ENCODE measurements at regions not wholly inside any gene's neighbourhood (a gene's known extent, or its start where the extent isn't known, plus 50 kb on each side); places are given as distances from the start of the nearest gene placed in this dataset.

DNA sequence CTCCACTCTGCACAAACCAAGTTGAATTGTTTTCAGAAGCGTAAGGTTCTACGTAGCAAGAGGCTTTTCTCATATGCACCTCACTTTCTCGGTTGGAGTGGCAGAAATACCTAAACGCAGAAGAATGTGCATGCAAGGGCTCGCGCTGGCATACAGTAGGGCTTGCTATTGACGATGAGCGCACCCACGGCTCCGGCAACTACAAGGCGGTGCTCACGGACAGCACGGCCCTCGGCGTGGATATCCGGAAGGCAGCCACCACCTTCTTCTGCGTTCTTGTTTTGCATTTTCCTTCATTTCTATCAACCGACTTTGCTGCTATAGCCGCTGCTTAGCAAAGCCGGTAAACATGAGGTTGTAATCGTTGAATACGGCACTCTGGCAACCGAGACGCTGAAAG is 51.1 kb upstream of the UBE3C start:
- H3K4me3 ChIP-seq (ENCODE audit: insufficient read depth, low read depth, low read length) = no peak overlapping the region

More for the DNA sequence above, 51.1 kb upstream of the UBE3C start:
- no peak overlapping the region for H3K27ac ChIP-seq (ENCODE audit: insufficient read depth, low read length)
- no peak overlapping the region for H3K14ac ChIP-seq (replicated peaks; ENCODE audit: low read depth, low read length)
- no peak overlapping the region for H4K5ac ChIP-seq (ENCODE audit: low read depth, low read length)
- POLR2A ChIA-PET (ENCODE audit: unreplicated experiment) = no interaction called here
- no peaks in the 10 kb centered on the region for H3K36me3 ChIP-seq (ENCODE audit: control insufficient read depth, insufficient read depth, low read length)
- peaks cover 2% of the 10 kb centered on the region; the same call in 1 of the 2 replicates for H3K27me3 ChIP-seq (ENCODE audit: control insufficient read depth, insufficient read depth, low read length)
- H3K9ac ChIP-seq (ENCODE audit: low read depth, low read length) = no peak overlapping the region
- CTCF ChIA-PET = no interaction called here
- no peak for ATAC-seq (ENCODE audit: low read depth)
- no TSS peak for BruUV-seq (replicated peaks)
- H4K91ac ChIP-seq (ENCODE audit: insufficient read depth, low read depth, low read length) = no peak overlapping the region
- no peak overlapping the region for H3K4ac ChIP-seq (ENCODE audit: low read depth, low read length)
- no peak overlapping the region for H2AK5ac ChIP-seq (ENCODE audit: low read depth, low read length)
- H3K4me1 ChIP-seq (ENCODE audit: control insufficient read depth, insufficient read depth, low read length) = no peaks in the 10 kb centered on the region
- peaks cover 3% of the 10 kb centered on the region; the same call in 1 of the 2 replicates for H3K9me3 ChIP-seq (ENCODE audit: control insufficient read depth, insufficient read depth, low read length)
- no peaks in the 10 kb centered on the region for H3K9me1 ChIP-seq (ENCODE audit: insufficient read depth, low read length)
- H2BK5ac ChIP-seq (ENCODE audit: low read depth, low read length, poor library complexity, severe bottlenecking) = no peak overlapping the region
- H2BK15ac ChIP-seq (ENCODE audit: low read depth, low read length) = no peak overlapping the region
- no peak overlapping the region for H3K18ac ChIP-seq (ENCODE audit: low read depth, low read length)
- no peak overlapping the region for H2BK120ac ChIP-seq (ENCODE audit: low read depth, low read length)
- H2AK9ac ChIP-seq (replicated peaks; ENCODE audit: low read depth, low read length, poor library complexity) = no peak overlapping the region
- no peak overlapping the region for H3K56ac ChIP-seq (ENCODE audit: extremely low read depth, insufficient read depth, low read length)
- H2BK20ac ChIP-seq (ENCODE audit: low read depth, low read length) = no peak overlapping the region
- 81% methylated on average over 12 of the region's 24 CpGs; no CpG with 5 or more reads in 1 of the 2 experiments for WGBS, 2 experiments (ENCODE audit: extremely low coverage in 2 of 2, insufficient read length in 1 of 2)
- no peak overlapping the region for H4K8ac ChIP-seq (ENCODE audit: low read depth in 2 of 2, low read length in 2 of 2)
- H3K23ac ChIP-seq (ENCODE audit: low read depth, low read length) = no peak overlapping the region
- dilution Hi-C loops (cut with HindIII; ENCODE audit: low sequenced_read_pairs, unreplicated experiment) = no loop called here
- no peaks in the 10 kb centered on the region for H4K20me1 ChIP-seq (ENCODE audit: insufficient read depth, low read length)
- TF ChIP-seq CHD1 (IDR thresholded peaks at IDR 0.05; ENCODE audit: low read depth, low read length) = no peak
- no peak for TF ChIP-seq FOS (IDR thresholded peaks at IDR 0.05; ENCODE audit: low read depth, low read length)
- TF ChIP-seq MAZ (IDR thresholded peaks at IDR 0.05; ENCODE audit: borderline replicate concordance, low read depth, low read length) = no peak
- TF ChIP-seq, protein P1, sequence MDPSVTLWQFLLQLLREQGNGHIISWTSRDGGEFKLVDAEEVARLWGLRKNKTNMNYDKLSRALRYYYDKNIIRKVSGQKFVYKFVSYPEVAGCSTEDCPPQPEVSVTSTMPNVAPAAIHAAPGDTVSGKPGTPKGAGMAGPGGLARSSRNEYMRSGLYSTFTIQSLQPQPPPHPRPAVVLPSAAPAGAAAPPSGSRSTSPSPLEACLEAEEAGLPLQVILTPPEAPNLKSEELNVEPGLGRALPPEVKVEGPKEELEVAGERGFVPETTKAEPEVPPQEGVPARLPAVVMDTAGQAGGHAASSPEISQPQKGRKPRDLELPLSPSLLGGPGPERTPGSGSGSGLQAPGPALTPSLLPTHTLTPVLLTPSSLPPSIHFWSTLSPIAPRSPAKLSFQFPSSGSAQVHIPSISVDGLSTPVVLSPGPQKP (IDR thresholded peaks at IDR 0.05; ENCODE audit: borderline replicate concordance, low read depth, low read length) = no peak
- TF ChIP-seq MXI1 (IDR thresholded peaks at IDR 0.05; ENCODE audit: borderline replicate concordance, low read depth, low read length) = no peak
- no peak for TF ChIP-seq SMC3 (IDR thresholded peaks at IDR 0.05; ENCODE audit: low read depth, low read length)
- no peak for TF ChIP-seq POLR2A (IDR thresholded peaks at IDR 0.05; ENCODE audit: low read depth, low read length)
- TF ChIP-seq NFE2L2 (IDR thresholded peaks at IDR 0.05; ENCODE audit: low read depth, low read length) = no peak
- intact Hi-C loops (cut with micrococcal nuclease) = no loop called here
- H3K79me1 ChIP-seq (ENCODE audit: low read depth in 1 of 2, low read length in 2 of 2) = no peaks in the 10 kb centered on the region
- in situ Hi-C loops (cut with MboI; ENCODE audit: low sequenced_read_pairs) = no loop called here
- H3K4me2 ChIP-seq (ENCODE audit: low read depth, low read length) = no peak overlapping the region
- no peak overlapping the region for H2AFZ ChIP-seq (replicated peaks; ENCODE audit: low read length, poor library complexity)
- DNase-seq = no peak

Measured in IMR-90 (cell line).